ENCODE measurements at regions not wholly inside any gene's neighbourhood (a gene's known extent, or its start where the extent isn't known, plus 50 kb on each side); places are given as distances from the start of the nearest gene placed in this dataset.

- no peak for DNase-seq
- Histone ChIP-seq H3K4me3 (no peak overlapping the region), H3K4me1 (no peaks in the 10 kb centered on the region), H3K27ac (no peak overlapping the region), H3K9me3 (no peaks in the 10 kb centered on the region), H3K27me3 (no peaks in the 10 kb centered on the region), H3K36me3 (no peaks in the 10 kb centered on the region)
- TF ChIP-seq POLR2A (IDR thresholded peaks at IDR 0.05) (no peak), CTCF (IDR thresholded peaks at IDR 0.05) (no peak)
These were observed 90.4 kb upstream of the ATF7IP start for GRCh38 chr12:14275111-14275510.

DNA sequence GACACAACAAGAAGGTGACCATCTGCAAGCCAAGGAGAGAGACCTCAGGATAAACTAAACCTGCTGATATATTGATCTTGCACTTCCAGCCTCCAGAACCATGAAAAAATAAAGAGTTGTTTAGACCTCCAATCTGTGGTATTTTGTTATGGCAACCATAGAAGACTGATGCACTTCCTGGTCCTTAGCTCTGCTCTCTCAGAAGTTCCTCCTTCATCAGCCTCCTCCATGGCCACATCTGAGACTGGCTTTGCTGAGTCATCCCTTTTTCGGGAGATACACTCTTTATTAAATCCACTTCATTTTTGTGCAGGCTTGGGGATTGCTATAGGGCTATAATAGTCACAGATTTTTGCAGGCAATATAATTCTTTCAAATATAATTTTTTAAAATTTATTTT is 89.6 kb upstream of the ATF7IP start:
- DNase-seq: no peak
- TF ChIP-seq CTCF (IDR thresholded peaks at IDR 0.05): no peak
- TF ChIP-seq POLR2A (IDR thresholded peaks at IDR 0.05): no peak
- no peaks in the 10 kb centered on the region for H3K9me3 ChIP-seq
- H3K27me3 ChIP-seq: no peaks in the 10 kb centered on the region
- no peak overlapping the region for H3K4me3 ChIP-seq
- H3K27ac ChIP-seq: no peak overlapping the region
- H3K36me3 ChIP-seq: no peaks in the 10 kb centered on the region
- H3K4me1 ChIP-seq: no peaks in the 10 kb centered on the region

GRCh38 chr12:14278294-14278953 is 87.1 kb upstream of the ATF7IP start:
- no peaks in the 10 kb centered on the region for H3K27me3 ChIP-seq
- H3K4me3 ChIP-seq: no peak overlapping the region
- H3K36me3 ChIP-seq: no peaks in the 10 kb centered on the region
- peak overlapping the region in 2 of 4 donors; percentile 50 to 70 for H3K27ac ChIP-seq
- no peaks in the 10 kb centered on the region for H3K9me3 ChIP-seq
- H3K4me1 ChIP-seq: peaks cover 0 to 6% (median 0%) of the 10 kb centered on the region in 4 donors
- peak in 2 of 3 donors; percentile 41 to 58 for DNase-seq
- TF ChIP-seq CTCF (IDR thresholded peaks at IDR 0.05) (no peak), POLR2A (IDR thresholded peaks at IDR 0.05) (no peak)

DNA sequence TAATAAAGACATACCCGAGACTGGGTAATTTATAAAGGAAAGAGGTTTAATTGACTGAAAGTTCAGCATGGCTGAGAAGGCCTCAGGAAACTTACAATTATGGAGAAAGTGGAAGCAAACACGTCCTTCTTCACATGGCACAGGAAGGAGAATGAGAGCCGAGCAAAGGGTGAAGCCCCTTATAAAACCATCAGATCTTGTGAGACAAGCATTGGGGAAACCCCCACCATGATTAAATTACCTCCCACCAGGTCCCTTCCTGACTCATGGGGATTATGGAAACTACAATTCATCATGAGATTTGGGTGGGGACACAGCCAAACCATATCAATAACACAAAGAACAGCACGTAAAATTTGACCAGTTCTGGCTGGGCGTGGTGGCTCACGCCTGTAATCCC is 85.6 kb upstream of the ATF7IP start:
- DNase-seq: no peak
- H3K4me1 ChIP-seq: peaks cover 0 to 10% (median 0%) of the 10 kb centered on the region in 4 donors
- no peak for TF ChIP-seq CTCF (IDR thresholded peaks at IDR 0.05)
- TF ChIP-seq POLR2A (IDR thresholded peaks at IDR 0.05): no peak
- no peaks in the 10 kb centered on the region for H3K36me3 ChIP-seq
- H3K4me3 ChIP-seq: no peak overlapping the region
- no peaks in the 10 kb centered on the region for H3K9me3 ChIP-seq
- no peak overlapping the region for H3K27ac ChIP-seq
- H3K27me3 ChIP-seq: no peaks in the 10 kb centered on the region

DNA sequence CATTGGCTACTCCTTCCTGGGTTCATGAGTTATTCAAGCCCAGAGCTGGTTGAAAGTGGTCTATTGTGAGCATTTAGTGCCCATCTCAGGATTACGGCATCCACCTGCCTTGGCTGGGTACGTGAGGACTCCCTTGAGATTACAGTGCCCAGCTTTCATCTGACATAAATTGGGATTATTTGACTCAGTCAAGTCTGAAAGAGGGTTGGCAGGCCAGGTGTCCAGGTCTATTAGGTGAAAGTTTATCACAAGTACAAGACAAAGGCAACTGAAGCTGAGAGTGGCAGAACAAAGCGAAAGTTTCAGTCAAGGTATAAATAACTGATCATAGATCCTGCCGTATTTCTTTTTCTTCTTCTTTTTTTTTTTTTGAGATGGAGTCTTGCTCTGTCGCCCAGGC is 84.6 kb upstream of the ATF7IP start:
- TF ChIP-seq POLR2A (IDR thresholded peaks at IDR 0.05) (no peak), CTCF (IDR thresholded peaks at IDR 0.05) (no peak)
- H3K4me1 ChIP-seq: peaks cover 0 to 10% (median 0%) of the 10 kb centered on the region in 4 donors
- no peak for DNase-seq

More for the DNA sequence above, 84.6 kb upstream of the ATF7IP start:
- H3K9me3 ChIP-seq: no peaks in the 10 kb centered on the region
- no peaks in the 10 kb centered on the region for H3K36me3 ChIP-seq
- H3K4me3 ChIP-seq: no peak overlapping the region
- H3K27me3 ChIP-seq: no peaks in the 10 kb centered on the region
- H3K27ac ChIP-seq: peak overlapping the region in 1 of 4 donors; percentile 11

Data from Peyer's patch (tissue), 4 donors.